Natural killer cell (primary cell): ENCODE measurements at regions not wholly inside any gene's neighbourhood (a gene's known extent, or its start where the extent isn't known, plus 50 kb on each side); places are given as distances from the start of the nearest gene placed in this dataset.

Experiments used
- ATAC-seq, 3 donors: fragments of 150-1000 bp in 2 of 3; fragments of 200-7000 bp in 1 of 3; cut with Tn5 transposase; 1 replicate in 1 of 3; 2 replicates in 2 of 3; pipeline ENCODE4 v1.10.0; 2021; ENCODE audit warnings: mild to moderate bottlenecking in 2 of 3, moderate library complexity in 2 of 3
- DNase-seq, 2 donors: peaks; one replicate each; pipeline versions ENCODE4 v3.0.0 to v3.0.0-alpha.2; 2013 to 2021; ENCODE audit warnings: mixed read lengths in 1 of 2
- H3K27ac ChIP-seq: one replicate; pipeline ENCODE4 v1.5.1; 2013; ENCODE audit warnings: mild to moderate bottlenecking, low read length
- H3K27me3 ChIP-seq: one replicate; pipeline ENCODE4 v1.6.1; 2013; ENCODE audit warnings: low read length; ENCODE audit not compliant: control insufficient read depth, insufficient read depth
- H3K36me3 ChIP-seq: one replicate; pipeline ENCODE4 v1.6.1; 2013; ENCODE audit warnings: low read length; ENCODE audit not compliant: control insufficient read depth, insufficient read depth
- H3K4me1 ChIP-seq: one replicate; pipeline ENCODE4 v1.6.1; 2013; ENCODE audit warnings: low read length; ENCODE audit not compliant: control insufficient read depth, insufficient read depth
- H3K4me3 ChIP-seq: one replicate; pipeline ENCODE4 v1.5.1; 2013; ENCODE audit warnings: low read length
- H3K9me3 ChIP-seq: one replicate; pipeline ENCODE4 v1.6.1; 2013; ENCODE audit warnings: low read length; ENCODE audit not compliant: control insufficient read depth, insufficient read depth
- H3K27ac Mint-ChIP-seq, 2 donors: one replicate each; pipeline ENCODE4 v1.8.0; 2022; ENCODE audit warnings: mild to moderate bottlenecking in 2 of 2, mixed read lengths in 2 of 2, moderate library complexity in 1 of 2
- H3K27me3 Mint-ChIP-seq, 2 donors: one replicate each; pipeline ENCODE4 v1.8.0; 2022; ENCODE audit warnings: low read depth in 2 of 2, mixed read lengths in 2 of 2
- H3K36me3 Mint-ChIP-seq: one replicate; pipeline ENCODE4 v1.8.0; 2022; ENCODE audit warnings: mixed read lengths
- H3K4me1 Mint-ChIP-seq, 2 donors: one replicate each; pipeline ENCODE4 v1.8.0; 2022; ENCODE audit warnings: mixed read lengths in 2 of 2
- H3K4me3 Mint-ChIP-seq: one replicate; pipeline ENCODE4 v1.8.0; 2022; ENCODE audit warnings: mild to moderate bottlenecking, moderate library complexity, mixed read lengths
- H3K9me3 Mint-ChIP-seq, 2 donors: one replicate each; pipeline ENCODE4 v1.8.0; 2022; ENCODE audit warnings: mixed read lengths in 2 of 2
- WGBS: methylation state at CpG from one replicate; pipeline ENCODE4 v1.1.7; 2013; ENCODE audit warnings: missing lambda C conversion rate; ENCODE audit not compliant: insufficient coverage; 5-methylcytosine and 5-hydroxymethylcytosine counted together
- intact Hi-C: fragments of 100-400 bp; cut with micrococcal nuclease; formaldehyde crosslinking; loops from one replicate; pipeline ENCODE4 v1.14.2; 2022
- TF ChIP-seq, protein P1 (sequence below): fragments of 200-600 bp; IDR thresholded peaks from one replicate; pipeline ENCODE4 v1.8.0; 2022; ENCODE audit warnings: antibody characterized with exemption

DNA sequence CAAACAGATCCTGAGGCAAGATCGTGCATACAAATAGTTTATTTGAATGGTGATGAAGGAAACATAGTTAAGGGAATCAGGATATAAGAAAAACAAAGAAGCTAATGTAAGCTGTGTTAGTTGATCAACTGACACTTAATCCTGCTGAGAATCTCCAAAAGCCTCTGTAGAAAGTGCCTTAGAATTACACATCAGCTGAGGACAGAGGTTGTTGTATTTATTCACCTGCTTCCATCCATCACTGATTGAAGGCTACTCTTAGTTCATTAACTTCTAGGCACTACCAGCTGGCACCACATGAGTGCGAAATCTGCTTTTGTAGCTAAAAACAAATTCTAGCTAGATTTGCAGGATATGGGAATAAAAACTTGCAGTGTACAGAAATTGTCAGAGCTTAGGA lies 1082.0 kb upstream of the CNTN5 start:
- no peak for ATAC-seq
- Histone ChIP-seq H3K4me3 (no peak overlapping the region), H3K9me3 (peaks cover 3% of the 10 kb centered on the region), H3K27me3 (no peaks in the 10 kb centered on the region), H3K27ac (no peak overlapping the region), H3K36me3 (no peaks in the 10 kb centered on the region), H3K4me1 (no peaks in the 10 kb centered on the region)
- WGBS: 58% methylated on average over 1 of the region's 2 CpGs
- Mint-ChIP-seq H3K4me3 (no peak overlapping the region), H3K4me1 (no peaks in the 10 kb centered on the region), H3K27me3 (no peaks in the 10 kb centered on the region), H3K27ac (no peak overlapping the region), H3K36me3 (peaks cover 11% of the 10 kb centered on the region), H3K9me3 (peaks cover 19 to 20% of the 10 kb centered on the region in 2 donors)
- intact Hi-C loops: no loop called here
- DNase-seq: no peak
- TF ChIP-seq, protein P1, sequence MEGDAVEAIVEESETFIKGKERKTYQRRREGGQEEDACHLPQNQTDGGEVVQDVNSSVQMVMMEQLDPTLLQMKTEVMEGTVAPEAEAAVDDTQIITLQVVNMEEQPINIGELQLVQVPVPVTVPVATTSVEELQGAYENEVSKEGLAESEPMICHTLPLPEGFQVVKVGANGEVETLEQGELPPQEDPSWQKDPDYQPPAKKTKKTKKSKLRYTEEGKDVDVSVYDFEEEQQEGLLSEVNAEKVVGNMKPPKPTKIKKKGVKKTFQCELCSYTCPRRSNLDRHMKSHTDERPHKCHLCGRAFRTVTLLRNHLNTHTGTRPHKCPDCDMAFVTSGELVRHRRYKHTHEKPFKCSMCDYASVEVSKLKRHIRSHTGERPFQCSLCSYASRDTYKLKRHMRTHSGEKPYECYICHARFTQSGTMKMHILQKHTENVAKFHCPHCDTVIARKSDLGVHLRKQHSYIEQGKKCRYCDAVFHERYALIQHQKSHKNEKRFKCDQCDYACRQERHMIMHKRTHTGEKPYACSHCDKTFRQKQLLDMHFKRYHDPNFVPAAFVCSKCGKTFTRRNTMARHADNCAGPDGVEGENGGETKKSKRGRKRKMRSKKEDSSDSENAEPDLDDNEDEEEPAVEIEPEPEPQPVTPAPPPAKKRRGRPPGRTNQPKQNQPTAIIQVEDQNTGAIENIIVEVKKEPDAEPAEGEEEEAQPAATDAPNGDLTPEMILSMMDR: no peak

DNA sequence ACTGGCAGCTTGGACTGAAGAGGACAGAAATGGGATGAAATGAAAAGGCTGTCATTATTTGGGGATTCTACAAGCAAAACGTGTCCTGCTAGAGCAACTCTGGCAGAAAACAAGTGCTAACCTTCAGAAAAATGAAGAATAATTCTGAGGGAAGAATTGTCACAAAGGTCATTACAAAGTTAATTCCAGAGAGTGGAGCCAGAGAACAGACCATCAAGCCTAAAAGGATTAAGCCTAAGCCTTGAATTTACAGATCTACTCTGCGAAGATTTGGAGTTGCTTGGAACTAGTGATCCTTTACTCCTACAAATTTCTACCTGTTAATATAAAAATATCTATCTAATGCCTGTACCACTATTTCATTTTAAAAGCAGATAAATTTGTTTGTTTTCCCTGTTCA lies 1077.3 kb upstream of the CNTN5 start:
- Histone ChIP-seq H3K36me3 (no peaks in the 10 kb centered on the region), H3K27me3 (no peaks in the 10 kb centered on the region), H3K4me3 (no peak overlapping the region), H3K4me1 (no peaks in the 10 kb centered on the region), H3K27ac (no peak overlapping the region), H3K9me3 (no peaks in the 10 kb centered on the region)
- 73% methylated on average over 2 of the region's 2 CpGs for WGBS
- no peaks in the 10 kb centered on the region for H3K4me1 Mint-ChIP-seq
- DNase-seq: no peak
- no peak overlapping the region for H3K4me3 Mint-ChIP-seq
- peaks cover 14 to 17% of the 10 kb centered on the region in 2 donors for H3K9me3 Mint-ChIP-seq
- no peak overlapping the region for H3K27ac Mint-ChIP-seq
- intact Hi-C loops: no loop called here
- no peak for ATAC-seq
- H3K27me3 Mint-ChIP-seq: no peaks in the 10 kb centered on the region
- H3K36me3 Mint-ChIP-seq: peaks cover 11% of the 10 kb centered on the region
- TF ChIP-seq, protein P1: no peak

DNA sequence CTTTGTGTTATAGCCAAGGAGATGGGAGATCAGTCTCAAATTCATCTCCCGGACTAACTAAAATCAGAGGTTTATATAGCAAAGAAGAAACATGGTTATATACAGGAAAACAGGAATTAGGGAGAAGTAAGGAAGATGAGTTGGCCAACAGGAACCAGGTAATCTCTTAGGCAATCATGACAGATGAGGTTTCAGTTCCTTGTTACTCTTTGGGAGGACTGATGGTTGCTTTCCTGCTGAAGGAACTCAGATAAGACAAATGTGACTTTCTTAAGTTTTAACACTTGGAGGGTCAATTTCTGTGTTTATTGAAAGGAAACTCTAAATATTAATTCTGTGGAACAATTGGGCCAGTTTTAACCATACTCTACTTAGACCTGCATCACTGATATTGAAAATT lies 1072.0 kb upstream of the CNTN5 start:
- Histone ChIP-seq H3K9me3 (no peaks in the 10 kb centered on the region), H3K4me1 (no peaks in the 10 kb centered on the region), H3K27ac (no peak overlapping the region), H3K36me3 (no peaks in the 10 kb centered on the region), H3K27me3 (no peaks in the 10 kb centered on the region), H3K4me3 (no peak overlapping the region)
- no peak overlapping the region for H3K27ac Mint-ChIP-seq
- no peaks in the 10 kb centered on the region for H3K4me1 Mint-ChIP-seq
- no peak overlapping the region for H3K4me3 Mint-ChIP-seq
- intact Hi-C loops: no loop called here
- H3K36me3 Mint-ChIP-seq: no peaks in the 10 kb centered on the region
- peaks cover 8 to 12% of the 10 kb centered on the region in 2 donors for H3K9me3 Mint-ChIP-seq
- H3K27me3 Mint-ChIP-seq: no peaks in the 10 kb centered on the region
- WGBS: 0% methylated on average over 1 of the region's 1 CpG
- TF ChIP-seq, protein P1: no peak
- ATAC-seq: no peak
- DNase-seq: no peak

DNA sequence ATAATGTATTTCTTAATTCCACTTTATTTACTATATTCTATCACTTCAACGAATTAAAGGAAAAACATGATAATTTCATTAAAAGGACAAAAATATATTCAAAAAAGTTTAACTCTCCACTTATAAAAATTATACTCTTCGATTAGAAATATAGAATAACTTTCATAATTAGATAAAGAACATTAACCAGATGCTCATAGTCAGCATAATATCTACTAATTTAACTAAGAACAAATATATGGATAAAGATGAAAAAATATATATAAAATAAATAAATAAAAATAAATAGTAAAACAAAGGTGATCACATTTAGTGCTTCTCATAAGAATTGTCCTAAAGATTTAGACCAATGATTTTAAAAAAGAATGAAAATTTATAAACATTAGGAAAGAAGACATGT lies 1065.2 kb upstream of the CNTN5 start:
- Histone ChIP-seq H3K27ac (no peak overlapping the region), H3K4me3 (no peak overlapping the region), H3K36me3 (no peaks in the 10 kb centered on the region), H3K4me1 (no peaks in the 10 kb centered on the region), H3K9me3 (no peaks in the 10 kb centered on the region), H3K27me3 (no peaks in the 10 kb centered on the region)
- ATAC-seq (no peak), DNase-seq (no peak)
- TF ChIP-seq, protein P1: no peak
- Mint-ChIP-seq H3K36me3 (no peaks in the 10 kb centered on the region), H3K4me3 (no peak overlapping the region), H3K9me3 (peaks cover 12 to 30% of the 10 kb centered on the region in 2 donors), H3K27me3 (no peaks in the 10 kb centered on the region), H3K4me1 (no peaks in the 10 kb centered on the region), H3K27ac (no peak overlapping the region)
- intact Hi-C loops: no loop called here
- no CpG with 5 or more reads among the region's 2 CpGs for WGBS
